Right atrium auricular region (tissue), 2 donors: ENCODE measurements at regions not wholly inside any gene's neighbourhood (a gene's known extent, or its start where the extent isn't known, plus 50 kb on each side); places are given as distances from the start of the nearest gene placed in this dataset.

Source experiments
- DNase-seq: peaks from one replicate; pipeline ENCODE4 v3.0.0-alpha.2; 2019; ENCODE audit warnings: low spot score
- H3K27ac ChIP-seq, 2 donors: fragments of 200-600 bp; sonication (generic); 1 replicate in 1 of 2; 2 replicates in 1 of 2; pipeline ENCODE4 v1.5.1; 2016 to 2019
- H3K27me3 ChIP-seq, 2 donors: fragments of 200-600 bp; sonication (generic); one replicate each; pipeline versions ENCODE4 v1.5.1 to v1.6.0; 2017 to 2019
- H3K36me3 ChIP-seq: fragments of 200-600 bp; sonication (generic); one replicate; pipeline ENCODE4 v1.5.1; 2016
- H3K4me1 ChIP-seq, 2 donors: fragments of 200-600 bp; sonication (generic); one replicate each; pipeline versions ENCODE4 v1.5.1 to v1.6.0; 2017 to 2019
- H3K4me3 ChIP-seq, 2 donors: fragments of 200-600 bp; sonication (generic); 1 replicate in 1 of 2; 2 replicates in 1 of 2; pipeline ENCODE4 v1.5.1; 2017 to 2019; ENCODE audit warnings: mild to moderate bottlenecking in 1 of 2, moderate library complexity in 1 of 2
- H3K9me3 ChIP-seq, 2 donors: fragments of 200-600 bp; sonication (generic); one replicate each; pipeline ENCODE4 v1.5.1; 2019
- CTCF ChIP-seq, 2 donors: fragments of 200-600 bp; sonication (generic); IDR thresholded peaks; one replicate each; pipeline ENCODE4 v1.5.1; 2019; ENCODE audit warnings: antibody characterized with exemption in 2 of 2

DNA sequence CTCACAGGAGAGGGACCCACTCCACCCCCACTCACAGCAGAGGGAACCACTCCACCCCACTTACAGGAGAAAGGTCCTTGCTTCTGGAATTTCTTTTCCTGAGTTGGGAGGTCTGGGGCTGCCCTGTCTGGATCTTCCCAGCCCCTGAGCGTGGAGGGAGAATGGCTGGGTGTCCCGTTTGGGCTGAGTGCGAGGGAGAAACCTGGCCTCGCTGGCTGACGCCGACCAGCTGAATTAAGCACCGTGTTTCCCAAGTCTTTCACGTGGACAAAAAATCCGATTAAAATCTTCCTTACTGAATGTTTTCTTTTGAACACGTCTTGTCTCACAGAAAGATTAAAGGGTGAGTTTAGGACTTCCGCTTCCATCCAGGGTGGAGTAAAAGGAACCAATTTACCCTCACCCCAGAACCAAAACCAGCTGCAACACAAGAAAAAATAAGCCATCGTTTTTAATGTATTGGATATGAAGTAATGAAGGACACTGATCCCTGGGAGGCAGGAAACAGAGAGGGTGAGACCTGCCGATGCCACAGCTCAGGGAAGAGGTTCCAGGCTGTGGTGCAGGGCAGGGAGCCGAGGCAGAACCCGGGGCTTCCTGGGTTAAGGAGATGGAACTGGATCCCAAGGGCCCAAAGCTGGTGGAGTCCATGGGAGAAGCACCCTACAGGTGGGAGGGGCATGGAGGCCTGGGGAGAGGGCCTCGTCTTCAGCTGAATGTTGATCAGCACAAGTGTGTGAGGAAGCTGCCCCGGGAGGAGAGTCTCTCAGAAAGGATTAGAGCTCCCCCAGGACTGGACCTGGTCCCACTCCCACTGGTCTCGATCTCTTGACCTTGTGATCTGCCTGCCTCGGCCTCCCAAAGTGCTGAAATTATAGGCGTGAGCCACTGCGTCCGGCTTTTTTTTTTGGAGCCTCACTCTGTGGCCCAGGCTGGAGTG is 60.3 kb downstream of the RTP5 start:
- H3K27me3 ChIP-seq: no peaks in the 10 kb centered on the region
- H3K36me3 ChIP-seq: no peaks in the 10 kb centered on the region
- no peaks in the 10 kb centered on the region for H3K9me3 ChIP-seq
- no peak for TF ChIP-seq CTCF (IDR thresholded peaks at IDR 0.05)
- H3K4me1 ChIP-seq: no peaks in the 10 kb centered on the region
- H3K27ac ChIP-seq: no peak overlapping the region
- DNase-seq: no peak
- no peak overlapping the region for H3K4me3 ChIP-seq

DNA sequence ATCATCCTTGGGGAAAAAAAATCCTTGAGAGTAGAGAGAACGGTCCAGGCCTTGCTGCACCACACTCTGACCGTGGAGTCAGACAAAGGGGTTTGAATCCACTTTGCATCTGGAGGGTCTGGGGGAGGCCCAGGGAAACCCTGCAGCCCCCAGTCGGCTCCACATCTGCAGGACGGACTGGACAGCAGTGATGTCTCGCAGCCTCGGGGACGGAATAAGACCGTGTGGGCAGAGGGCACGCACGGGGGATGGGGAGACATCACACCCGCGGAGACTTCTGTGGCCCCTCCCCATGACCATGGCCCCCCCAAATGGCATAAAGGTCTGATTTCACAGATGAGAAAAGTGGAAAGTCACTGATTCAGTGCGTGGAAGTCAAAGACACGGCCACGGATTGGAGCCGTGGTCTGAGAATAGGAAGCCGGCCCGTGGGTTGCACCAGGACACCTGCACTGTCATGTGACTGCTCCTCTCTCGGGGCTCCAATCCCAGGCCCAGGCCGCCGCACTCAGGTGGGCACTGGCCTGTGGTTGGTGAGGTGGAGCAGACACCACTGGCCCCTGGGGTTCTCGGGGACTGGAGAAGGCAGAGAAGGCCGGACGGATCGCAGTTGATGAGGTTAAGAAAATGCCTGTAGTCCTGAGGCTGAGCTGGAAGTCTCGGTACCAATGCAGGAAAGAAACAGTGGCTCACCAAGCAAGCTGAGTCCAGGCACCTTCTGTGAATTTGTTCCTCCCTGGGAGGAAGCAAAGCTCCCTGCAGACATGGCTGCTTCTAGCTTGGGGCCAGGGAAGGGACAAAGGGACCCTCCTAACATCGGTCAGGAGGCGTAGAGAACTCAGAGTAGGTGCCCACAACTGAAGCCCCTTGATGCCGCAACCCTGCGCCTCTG is 61.8 kb downstream of the RTP5 start:
- H3K27me3 ChIP-seq: no peaks in the 10 kb centered on the region
- no peak for DNase-seq
- no peak for TF ChIP-seq CTCF (IDR thresholded peaks at IDR 0.05)
- H3K27ac ChIP-seq: no peak overlapping the region
- H3K9me3 ChIP-seq: no peaks in the 10 kb centered on the region
- no peaks in the 10 kb centered on the region for H3K36me3 ChIP-seq
- H3K4me1 ChIP-seq: no peaks in the 10 kb centered on the region
- no peak overlapping the region for H3K4me3 ChIP-seq

- Histone ChIP-seq H3K36me3 (no peaks in the 10 kb centered on the region), H3K9me3 (no peaks in the 10 kb centered on the region), H3K4me3 (no peak overlapping the region), H3K27me3 (no peaks in the 10 kb centered on the region), H3K4me1 (no peaks in the 10 kb centered on the region), H3K27ac (no peak overlapping the region)
- no peak for TF ChIP-seq CTCF (IDR thresholded peaks at IDR 0.05)
- no peak for DNase-seq
Observed at GRCh38 chr2:241931976-241932898, 62.7 kb downstream of the RTP5 start.

DNA sequence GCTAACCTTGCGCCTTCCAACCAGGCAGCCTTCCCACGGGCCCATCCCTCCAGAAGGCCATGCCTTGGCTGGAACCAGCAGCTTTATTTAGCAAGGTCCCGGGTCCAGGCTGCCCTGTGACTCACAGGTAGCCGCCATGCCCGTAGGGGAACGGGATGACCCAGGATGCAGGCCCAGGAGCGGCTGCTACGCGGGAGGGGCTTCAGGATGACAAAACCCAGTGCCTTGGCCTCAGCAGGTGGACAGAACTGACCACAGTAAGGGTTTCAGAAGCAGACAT is 63.3 kb downstream of the RTP5 start:
- H3K9me3 ChIP-seq: no peaks in the 10 kb centered on the region
- no peaks in the 10 kb centered on the region for H3K27me3 ChIP-seq
- no peak for DNase-seq
- H3K4me3 ChIP-seq: no peak overlapping the region
- H3K27ac ChIP-seq: no peak overlapping the region
- no peaks in the 10 kb centered on the region for H3K4me1 ChIP-seq
- H3K36me3 ChIP-seq: no peaks in the 10 kb centered on the region
- no peak for TF ChIP-seq CTCF (IDR thresholded peaks at IDR 0.05)

DNA sequence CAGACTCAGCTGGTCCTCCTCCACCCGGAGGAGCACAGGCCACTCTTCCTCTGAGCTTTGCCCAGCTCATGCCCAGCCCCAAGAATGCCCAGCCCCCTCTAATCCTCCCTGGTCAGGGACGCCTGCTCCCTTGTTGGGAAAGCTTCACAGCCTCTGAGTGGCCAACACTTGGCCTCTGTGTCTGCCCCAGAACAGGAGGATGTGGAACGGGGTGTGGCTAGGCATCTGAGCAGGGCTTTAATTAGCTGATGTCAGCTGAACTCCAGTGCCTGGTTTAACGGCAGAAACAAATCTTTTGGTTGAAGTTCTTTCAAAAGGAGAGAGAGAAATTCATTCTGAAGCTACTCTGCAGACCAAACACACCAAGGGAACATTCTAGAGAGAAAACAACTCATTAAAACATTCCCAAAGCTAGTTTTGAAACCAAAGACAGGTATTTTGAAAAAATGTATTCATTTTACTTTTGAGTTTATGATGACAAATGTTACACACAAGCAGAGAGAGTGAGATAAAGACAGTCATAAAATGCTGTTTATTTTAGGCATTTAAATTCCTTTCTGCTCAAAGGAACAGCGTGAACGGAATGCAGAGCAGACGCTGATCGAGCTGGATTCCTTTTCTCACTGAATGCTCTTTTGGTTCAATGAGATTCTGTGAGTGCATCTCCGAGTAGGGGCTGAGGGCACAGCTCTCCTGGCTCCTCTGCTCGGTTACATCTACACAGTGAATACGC is 63.8 kb downstream of the RTP5 start:
- no peaks in the 10 kb centered on the region for H3K4me1 ChIP-seq
- no peak for DNase-seq
- no peaks in the 10 kb centered on the region for H3K9me3 ChIP-seq
- TF ChIP-seq CTCF (IDR thresholded peaks at IDR 0.05): no peak
- no peak overlapping the region for H3K27ac ChIP-seq
- H3K36me3 ChIP-seq: no peaks in the 10 kb centered on the region
- no peak overlapping the region for H3K4me3 ChIP-seq
- H3K27me3 ChIP-seq: no peaks in the 10 kb centered on the region
